ENCODE measurements at regions not wholly inside any gene's neighbourhood (a gene's known extent, or its start where the extent isn't known, plus 50 kb on each side); places are given as distances from the start of the nearest gene placed in this dataset.

DNA sequence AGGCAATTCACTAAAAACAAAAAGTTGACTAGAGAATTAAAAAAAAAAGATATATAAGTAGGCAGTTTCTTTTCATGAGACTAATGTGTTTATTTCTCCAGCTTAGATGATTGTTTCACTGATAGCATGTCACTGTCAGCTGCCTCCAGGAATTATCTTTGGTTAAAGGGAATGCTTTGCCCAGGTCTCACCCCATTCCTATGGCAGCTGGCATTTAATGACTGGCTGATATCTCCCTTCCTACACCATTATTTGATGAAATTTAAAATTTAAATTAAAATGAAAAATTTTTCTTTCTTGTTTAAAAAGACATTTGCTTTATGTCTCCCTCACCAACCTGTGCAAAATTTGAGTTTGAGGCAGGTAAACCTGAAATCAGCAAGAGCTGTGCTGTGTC, 214.5 kb upstream of the PRSS1 start:
- no peak for TF ChIP-seq POLR2A (IDR thresholded peaks at IDR 0.05)
- TF ChIP-seq, protein P1, sequence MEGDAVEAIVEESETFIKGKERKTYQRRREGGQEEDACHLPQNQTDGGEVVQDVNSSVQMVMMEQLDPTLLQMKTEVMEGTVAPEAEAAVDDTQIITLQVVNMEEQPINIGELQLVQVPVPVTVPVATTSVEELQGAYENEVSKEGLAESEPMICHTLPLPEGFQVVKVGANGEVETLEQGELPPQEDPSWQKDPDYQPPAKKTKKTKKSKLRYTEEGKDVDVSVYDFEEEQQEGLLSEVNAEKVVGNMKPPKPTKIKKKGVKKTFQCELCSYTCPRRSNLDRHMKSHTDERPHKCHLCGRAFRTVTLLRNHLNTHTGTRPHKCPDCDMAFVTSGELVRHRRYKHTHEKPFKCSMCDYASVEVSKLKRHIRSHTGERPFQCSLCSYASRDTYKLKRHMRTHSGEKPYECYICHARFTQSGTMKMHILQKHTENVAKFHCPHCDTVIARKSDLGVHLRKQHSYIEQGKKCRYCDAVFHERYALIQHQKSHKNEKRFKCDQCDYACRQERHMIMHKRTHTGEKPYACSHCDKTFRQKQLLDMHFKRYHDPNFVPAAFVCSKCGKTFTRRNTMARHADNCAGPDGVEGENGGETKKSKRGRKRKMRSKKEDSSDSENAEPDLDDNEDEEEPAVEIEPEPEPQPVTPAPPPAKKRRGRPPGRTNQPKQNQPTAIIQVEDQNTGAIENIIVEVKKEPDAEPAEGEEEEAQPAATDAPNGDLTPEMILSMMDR (IDR thresholded peaks at IDR 0.05) = no peak
- TF ChIP-seq POLR2AphosphoS5 (IDR thresholded peaks at IDR 0.05) = no peak
- H3K36me3 ChIP-seq = no peaks in the 10 kb centered on the region
- intact Hi-C loops (cut with DNase I; ENCODE audit: low total_unique reads) = loop anchor here (5.0 kb wide), 1 partner anchor 268 kb away; no protein-coding TSS in a partner anchor

GRCh38 chr7:142533920-142534319, 215.4 kb upstream of the PRSS1 start:
- Histone ChIP-seq H3K27me3 (peaks cover 0 to 7% of the 10 kb centered on the region in 2 donors), H3K27ac (no peak overlapping the region), H3K9me3 (no peaks in the 10 kb centered on the region), H3K36me3 (no peaks in the 10 kb centered on the region), H3K4me1 (no peaks in the 10 kb centered on the region), H3K4me3 (no peak overlapping the region)
- TF ChIP-seq, protein P1 (IDR thresholded peaks at IDR 0.05) = no peak
- TF ChIP-seq POLR2AphosphoS5 (IDR thresholded peaks at IDR 0.05) (no peak), POLR2A (IDR thresholded peaks at IDR 0.05) (no peak)
- no peak for DNase-seq (ENCODE audit: low spot score in 2 of 2)
- intact Hi-C loops (cut with DNase I; ENCODE audit: low total_unique reads) = no loop called here

More for the DNA sequence above, 214.5 kb upstream of the PRSS1 start:
- no peak overlapping the region for H3K27ac ChIP-seq
- H3K4me3 ChIP-seq = no peak overlapping the region
- H3K27me3 ChIP-seq = no peaks in the 10 kb centered on the region
- no peak for DNase-seq (ENCODE audit: low spot score in 2 of 2)
- H3K9me3 ChIP-seq = no peaks in the 10 kb centered on the region
- no peaks in the 10 kb centered on the region for H3K4me1 ChIP-seq

GRCh38 chr7:142529591-142529990, 219.7 kb upstream of the PRSS1 start:
- no peaks in the 10 kb centered on the region for H3K4me1 ChIP-seq
- DNase-seq (ENCODE audit: low spot score in 2 of 2) = peak in 1 of 2 donors; percentile 32
- H3K27ac ChIP-seq = no peak overlapping the region
- no peaks in the 10 kb centered on the region for H3K36me3 ChIP-seq
- H3K27me3 ChIP-seq = peaks cover 0 to 7% of the 10 kb centered on the region in 2 donors
- TF ChIP-seq, protein P1 (IDR thresholded peaks at IDR 0.05) = no peak
- TF ChIP-seq POLR2AphosphoS5 (IDR thresholded peaks at IDR 0.05) (no peak), POLR2A (IDR thresholded peaks at IDR 0.05) (no peak)
- H3K4me3 ChIP-seq = no peak overlapping the region
- intact Hi-C loops (cut with DNase I; ENCODE audit: low total_unique reads) = no loop called here
- no peaks in the 10 kb centered on the region for H3K9me3 ChIP-seq

DNA sequence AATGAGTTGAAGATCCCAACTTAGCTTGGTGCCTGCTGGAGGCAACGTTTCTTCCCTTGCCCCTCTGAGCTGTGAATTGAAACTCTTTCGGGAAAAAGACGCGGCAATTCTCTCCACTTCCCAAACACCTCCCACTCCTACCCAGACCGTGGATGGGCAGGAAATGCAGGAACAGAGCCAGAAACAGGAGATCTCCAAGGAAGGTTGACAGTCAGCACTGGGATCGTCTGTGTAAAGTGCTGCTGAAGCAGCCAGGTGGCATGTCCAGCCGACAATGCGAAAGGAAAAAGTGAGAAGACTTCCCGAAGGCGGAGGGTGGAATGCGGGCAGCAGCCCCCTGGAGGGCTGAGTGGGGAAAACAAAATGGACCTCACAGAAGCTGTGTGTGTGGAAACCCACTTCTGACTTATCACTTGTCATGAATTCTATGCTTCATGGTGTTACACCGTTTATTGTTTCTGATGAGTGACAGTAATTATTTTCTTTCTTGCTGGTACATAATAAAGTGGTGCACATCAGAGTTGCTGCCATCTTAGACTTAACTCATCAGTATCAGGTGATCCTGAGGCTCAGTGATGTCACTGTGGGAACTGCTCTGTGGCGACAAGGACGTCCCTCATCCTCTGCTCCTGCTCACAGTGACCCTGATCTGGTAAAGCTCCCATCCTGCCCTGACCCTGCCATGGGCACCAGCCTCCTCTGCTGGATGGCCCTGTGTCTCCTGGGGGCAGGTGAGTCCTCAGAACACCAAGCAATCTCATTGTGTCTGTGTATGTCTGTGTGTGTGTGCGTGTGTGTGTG, 220.5 kb upstream of the PRSS1 start:
- Histone ChIP-seq H3K9me3 (no peaks in the 10 kb centered on the region), H3K27ac (no peak overlapping the region), H3K4me3 (no peak overlapping the region), H3K4me1 (no peaks in the 10 kb centered on the region), H3K36me3 (no peaks in the 10 kb centered on the region), H3K27me3 (peaks cover 0 to 7% of the 10 kb centered on the region in 2 donors)
- intact Hi-C loops (cut with DNase I; ENCODE audit: low total_unique reads) = no loop called here
- TF ChIP-seq POLR2AphosphoS5 (IDR thresholded peaks at IDR 0.05) (no peak), POLR2A (IDR thresholded peaks at IDR 0.05) (no peak)
- TF ChIP-seq, protein P1 (IDR thresholded peaks at IDR 0.05) = no peak
- DNase-seq (ENCODE audit: low spot score in 2 of 2) = no peak

- Histone ChIP-seq H3K36me3 (no peaks in the 10 kb centered on the region), H3K9me3 (no peaks in the 10 kb centered on the region), H3K4me3 (no peak overlapping the region), H3K27ac (no peak overlapping the region), H3K4me1 (no peaks in the 10 kb centered on the region), H3K27me3 (no peaks in the 10 kb centered on the region)
- TF ChIP-seq, protein P1 (IDR thresholded peaks at IDR 0.05) = no peak
- intact Hi-C loops (cut with DNase I; ENCODE audit: low total_unique reads) = no loop called here
- no peak for DNase-seq (ENCODE audit: low spot score in 2 of 2)
These were observed 225.3 kb upstream of the PRSS1 start for GRCh38 chr7:142523821-142524460.

All from breast epithelium (tissue), 4 donors.